CD4-positive, alpha-beta T cell treated with Interleukin-4 for 4 hours (primary cell): ENCODE measurements at regions not wholly inside any gene's neighbourhood (a gene's known extent, or its start where the extent isn't known, plus 50 kb on each side); places are given as distances from the start of the nearest gene placed in this dataset.

Source experiments
- DNase-seq: peaks from one replicate; pipeline ENCODE4 v3.0.0-alpha.2; 2020

GRCh38 chr15:31265090-31265870 lies 61.4 kb upstream of the KLF13 start:
- DNase-seq: no peak

DNA sequence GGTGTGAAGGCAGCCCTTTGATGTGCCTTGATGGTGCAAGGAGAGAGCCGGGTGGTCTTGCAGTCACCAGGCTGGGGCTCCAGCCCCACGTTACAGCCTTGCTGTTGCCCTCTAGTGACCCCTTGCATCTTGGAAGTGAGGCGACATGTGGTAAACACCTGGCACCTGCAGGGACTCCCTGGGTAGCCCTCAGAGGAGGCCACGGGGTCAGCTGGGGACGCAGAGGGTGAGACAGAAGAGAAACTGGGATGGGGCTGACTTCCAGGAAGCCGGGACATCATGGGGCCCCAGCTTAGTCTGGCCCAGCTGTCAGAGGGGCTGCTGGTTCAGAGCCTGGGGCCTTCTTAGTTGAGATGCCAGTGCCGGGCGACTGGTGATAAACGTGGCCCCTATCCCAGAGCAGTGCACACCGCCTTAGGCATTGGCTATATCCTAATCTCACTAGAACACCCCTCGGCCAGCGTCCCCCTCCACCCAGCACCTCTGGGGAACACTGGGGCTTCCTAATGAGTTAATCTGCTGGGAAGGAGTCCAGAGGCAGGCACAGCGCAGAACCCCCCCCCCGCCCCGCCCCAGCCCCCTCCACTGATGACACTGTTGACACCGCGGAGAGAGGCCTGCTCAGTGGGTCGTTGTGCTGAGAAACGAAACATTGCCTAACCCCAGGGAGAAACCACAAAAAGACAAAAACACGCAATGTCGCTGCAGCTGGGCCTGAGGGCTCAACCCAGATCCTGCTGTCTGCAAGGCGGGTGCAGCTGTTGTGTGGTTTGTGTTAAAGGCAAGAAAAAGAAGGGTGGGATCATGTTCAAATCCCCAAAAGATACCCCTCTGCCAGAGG lies 60.5 kb upstream of the KLF13 start:
- peak; percentile 83 for DNase-seq

- no peak for DNase-seq
Measured at GRCh38 chr15:31266712-31267111, 59.9 kb upstream of the KLF13 start.

- DNase-seq: no peak
Measured at GRCh38 chr15:31267161-31268107, 59.2 kb upstream of the KLF13 start.

- no peak for DNase-seq
Measured at GRCh38 chr15:31268108-31268501, 58.5 kb upstream of the KLF13 start.

- DNase-seq: no peak
Measured at GRCh38 chr15:31268911-31269784, 57.5 kb upstream of the KLF13 start.

DNA sequence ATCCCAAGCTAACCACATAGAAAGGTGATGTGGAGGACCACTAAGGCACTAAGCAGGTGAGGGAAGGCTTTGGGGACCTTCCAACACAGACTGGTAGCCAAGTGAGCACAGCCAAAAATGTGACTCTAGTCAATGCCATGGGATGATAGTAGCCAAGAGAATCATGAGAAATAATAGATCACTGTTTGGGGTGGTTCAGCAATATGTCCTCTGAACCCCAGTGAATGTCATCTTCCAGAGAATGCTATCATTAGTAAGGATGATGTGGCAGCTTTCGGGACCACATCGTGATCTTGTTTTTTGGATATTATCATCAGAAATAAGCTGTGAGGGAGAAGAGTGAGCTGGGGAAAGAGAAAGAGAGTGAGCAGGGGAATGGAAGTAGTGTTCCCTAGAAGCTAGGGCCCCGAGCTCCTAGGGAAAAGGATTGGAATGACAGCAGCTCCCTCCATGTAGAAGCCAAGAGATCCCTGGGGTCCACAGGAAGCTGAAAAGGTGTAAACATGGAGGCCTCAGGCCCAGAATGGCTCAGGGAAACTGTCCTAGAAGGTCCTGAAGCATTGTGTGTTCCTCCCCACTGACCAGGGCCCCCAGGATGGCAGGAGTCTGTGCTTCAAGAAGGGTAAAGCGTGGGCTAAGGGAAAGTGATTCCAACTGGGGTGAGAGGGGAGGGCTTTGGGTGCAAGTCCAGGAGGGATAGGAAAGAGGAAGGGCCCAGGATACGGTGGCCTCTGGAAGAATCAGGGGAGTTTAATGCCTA lies 56.6 kb upstream of the KLF13 start:
- no peak for DNase-seq

- DNase-seq: no peak
Measured at GRCh38 chr15:31270767-31271166, 55.9 kb upstream of the KLF13 start.

DNA sequence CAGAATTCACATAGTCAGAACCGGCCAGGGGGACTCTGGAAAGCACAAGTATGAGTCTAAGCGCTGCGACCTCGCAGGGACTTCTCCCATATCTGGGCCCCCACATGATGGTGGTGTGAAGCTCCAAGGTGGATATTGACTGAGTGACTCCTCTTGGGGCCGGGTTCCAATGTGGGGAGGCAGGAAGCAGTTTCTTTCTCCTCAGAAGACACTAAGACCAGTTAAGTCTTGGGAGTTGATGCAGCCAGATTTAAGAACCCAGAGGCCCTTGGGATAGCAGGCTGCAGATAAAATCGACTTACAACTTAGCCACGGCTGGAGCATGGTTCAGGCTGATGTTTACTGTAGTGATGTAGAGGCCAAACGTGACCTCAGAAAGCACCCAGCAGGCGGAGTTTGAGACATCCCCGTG lies 55.4 kb upstream of the KLF13 start:
- DNase-seq: no peak

GRCh38 chr15:31271711-31272557 lies 54.7 kb upstream of the KLF13 start:
- DNase-seq: no peak

DNA sequence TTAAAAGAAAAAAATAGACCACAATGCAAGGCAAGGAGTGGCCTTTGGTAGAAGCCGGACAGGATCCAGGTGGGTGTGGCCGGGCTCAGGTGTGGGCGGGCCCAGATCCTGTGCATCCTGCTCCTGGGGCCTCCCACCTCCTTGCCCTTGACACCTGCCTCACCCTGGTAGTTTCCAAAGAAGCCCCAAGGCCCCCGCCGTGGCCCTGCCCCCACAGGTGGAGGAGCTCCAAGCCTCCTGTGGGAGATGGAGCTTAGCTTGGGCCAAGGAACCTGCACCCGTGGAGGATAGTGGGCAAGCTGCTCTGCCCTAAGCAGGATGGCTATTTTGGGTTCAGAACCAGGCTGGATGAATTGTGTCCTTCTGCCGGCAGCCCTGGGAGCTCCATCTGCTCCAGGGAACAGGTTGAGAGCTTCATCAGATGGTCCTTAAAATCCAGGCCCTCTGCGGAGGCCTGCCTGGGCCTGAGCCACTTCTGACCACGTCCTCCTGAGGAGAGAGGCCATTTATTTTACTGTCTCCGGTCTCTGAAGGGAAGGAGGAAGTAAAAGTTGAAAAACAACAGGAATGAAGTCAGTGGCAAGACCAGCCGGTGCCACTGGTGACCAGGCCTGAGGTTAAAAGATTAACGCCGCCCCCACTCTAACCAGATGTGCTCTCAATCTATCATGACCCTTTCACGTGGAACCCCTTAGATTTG lies 53.9 kb upstream of the KLF13 start:
- no peak for DNase-seq

- no peak for DNase-seq
Measured at GRCh38 chr15:31273258-31273941, 53.2 kb upstream of the KLF13 start.

DNA sequence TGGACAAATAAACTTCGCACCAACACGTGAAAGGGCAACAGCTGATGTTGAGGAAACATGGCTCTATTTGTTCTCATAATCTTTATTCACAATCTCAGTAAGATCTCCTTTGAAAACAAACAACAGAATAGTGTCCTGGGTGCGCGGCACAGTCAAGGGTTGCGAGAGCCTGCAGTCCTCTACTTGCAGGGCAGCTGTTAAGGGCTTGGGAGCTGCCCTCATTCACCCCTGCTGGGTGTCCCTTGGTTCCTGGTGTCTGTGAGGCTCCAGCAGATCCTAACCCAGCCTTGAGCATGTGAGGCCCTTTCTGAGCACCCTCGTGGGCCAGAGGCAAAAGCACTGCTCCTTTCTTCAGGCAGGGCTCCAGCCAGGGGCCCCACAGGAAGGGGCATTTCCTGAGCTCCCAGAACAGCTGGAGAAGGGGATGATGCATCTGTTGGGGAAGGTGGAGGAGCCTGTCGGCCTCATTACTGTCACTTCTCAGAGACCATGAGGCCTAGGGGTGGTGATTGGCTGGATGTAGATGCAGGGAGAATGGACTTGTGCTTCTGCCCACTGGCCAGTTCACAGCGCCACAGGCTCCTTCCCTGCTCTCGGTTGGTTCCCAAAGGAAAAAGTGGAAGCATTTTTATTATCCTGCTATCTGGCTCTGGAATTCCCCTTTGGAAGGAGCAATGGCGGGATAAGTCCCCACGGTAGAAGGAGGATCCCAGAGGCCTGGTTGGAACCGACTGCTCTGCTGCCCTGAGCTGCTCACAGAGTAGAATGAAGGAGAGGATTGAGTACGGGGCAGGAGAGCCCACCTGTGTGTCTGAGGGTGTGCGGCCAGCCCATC lies 51.9 kb upstream of the KLF13 start:
- DNase-seq: no peak

DNA sequence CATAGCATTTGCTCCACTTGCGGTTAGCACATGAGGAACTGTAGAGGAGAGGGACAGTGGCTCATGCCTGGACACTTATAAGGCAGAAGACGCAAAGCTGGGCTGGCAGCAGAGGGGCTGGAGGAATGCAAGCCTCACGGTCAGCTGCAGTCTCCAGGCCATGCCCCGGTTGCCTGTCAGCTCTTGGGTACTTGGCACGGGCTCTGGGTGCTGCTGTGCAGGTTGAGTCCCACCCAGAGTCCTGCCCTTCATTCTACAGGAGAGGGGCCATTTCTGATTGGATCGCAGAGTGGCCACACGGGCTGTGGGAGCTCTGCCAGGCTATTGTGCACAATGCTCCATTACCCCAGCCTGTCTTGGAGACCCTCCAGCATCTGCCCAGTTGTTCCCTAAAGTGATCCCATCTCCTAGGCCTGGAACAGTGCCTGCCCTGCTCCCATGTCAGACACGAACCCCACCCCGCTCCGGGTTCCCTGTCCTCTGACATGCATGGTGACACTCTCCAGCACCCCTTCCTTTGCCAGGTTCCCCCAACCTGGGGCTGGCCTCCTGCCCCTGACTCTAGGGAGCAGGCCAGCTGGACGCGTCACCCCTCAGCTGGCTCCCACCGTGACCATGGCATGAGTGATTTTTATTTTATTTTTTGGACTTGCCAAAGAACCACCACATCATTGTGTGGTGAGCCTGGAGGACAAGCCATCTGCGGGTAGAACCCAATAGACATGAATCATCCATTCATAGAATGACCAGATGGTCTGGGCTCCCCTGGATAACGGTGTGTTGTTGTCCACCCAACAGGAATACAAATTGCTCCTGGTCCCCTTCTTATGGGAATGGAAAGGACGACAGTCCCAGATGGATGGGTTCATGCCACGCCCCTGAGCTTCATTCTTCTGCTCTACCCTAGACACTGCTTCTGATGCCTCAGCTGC lies 51.0 kb upstream of the KLF13 start:
- no peak for DNase-seq

DNA sequence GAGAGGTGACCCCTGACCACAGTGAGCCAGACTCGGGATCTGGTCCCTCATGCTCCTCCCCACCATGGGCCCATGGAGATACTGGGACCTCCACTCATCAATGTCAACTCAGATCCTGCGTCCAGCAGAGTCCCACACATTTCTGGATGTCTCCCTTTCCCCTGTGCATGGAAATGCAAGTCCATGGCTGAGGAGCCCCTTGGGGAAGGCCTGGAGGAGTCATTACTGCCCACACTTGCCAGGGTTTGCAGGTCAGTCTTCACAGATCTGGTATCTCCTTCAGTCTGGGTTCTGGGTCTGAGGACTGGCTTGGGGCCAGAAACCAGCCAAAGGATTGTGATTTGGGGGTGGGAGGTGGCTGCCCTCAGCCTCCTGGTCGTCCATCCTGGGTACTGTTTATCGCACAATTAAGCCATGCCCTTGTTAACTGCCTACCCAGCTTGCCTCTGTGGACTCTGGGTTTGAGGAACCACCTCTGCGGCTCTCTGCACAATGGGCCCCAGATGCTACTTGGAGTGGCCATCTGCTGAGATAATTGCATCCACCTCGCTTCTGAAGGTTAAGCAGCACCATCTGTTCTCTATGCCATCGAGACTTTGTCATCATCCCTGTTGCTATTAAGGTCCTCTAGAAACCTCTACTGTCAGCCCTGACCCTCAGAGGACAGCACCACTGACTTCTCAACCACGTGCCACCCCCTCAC lies 49.9 kb upstream of the KLF13 start:
- DNase-seq: no peak
